Thyroid gland (tissue), 4 donors: ENCODE measurements at regions not wholly inside any gene's neighbourhood (a gene's known extent, or its start where the extent isn't known, plus 50 kb on each side); places are given as distances from the start of the nearest gene placed in this dataset.

Experiments
- CTCF ChIP-seq, 6 experiments: fragments of 200-600 bp in 3 of 6; fragments of 450-650 bp in 3 of 6; sonication (generic) in 3 of 6; IDR thresholded peaks; one replicate each; pipeline ENCODE4 v1.5.1; 2016 to 2019; ENCODE audit warnings: antibody characterized with exemption in 6 of 6, mild to moderate bottlenecking in 2 of 6, inconsistent platforms in 1 of 6, moderate library complexity in 1 of 6
- POLR2A ChIP-seq, 2 donors: fragments of 450-650 bp; IDR thresholded peaks; one replicate each; pipeline ENCODE4 v1.6.1; 2017; ENCODE audit warnings: antibody characterized with exemption in 2 of 2, mild to moderate bottlenecking in 2 of 2, moderate library complexity in 1 of 2

- no peak for TF ChIP-seq POLR2A (IDR thresholded peaks at IDR 0.05)
- TF ChIP-seq CTCF (IDR thresholded peaks at IDR 0.05) = no peak
These were observed 249.5 kb upstream of the STARD13 start for GRCh38 chr13:33535061-33535460.
